Activated CD4-positive, alpha-beta T cell treated with anti-CD3 and anti-CD28 coated beads for 36 hours (primary cell): ENCODE measurements at regions not wholly inside any gene's neighbourhood (a gene's known extent, or its start where the extent isn't known, plus 50 kb on each side); places are given as distances from the start of the nearest gene placed in this dataset.
A peak's percentile ranks its signal among the peaks of the same experiment; 100 is the strongest.

Experiments
- ATAC-seq: fragments of 200-7000 bp; cut with Tn5 transposase; one replicate; pipeline ENCODE4 v1.10.0; 2021; ENCODE audit warnings: mild to moderate bottlenecking, moderate library complexity
- CTCF ChIA-PET: fragments of 350-600 bp; sonication (Branson Sonifier 250); formaldehyde crosslinking; loops from one replicate; lab custom pipeline; 2021; ENCODE audit warnings: antibody characterized with exemption; lab: Charles Lee
- POLR2A ChIA-PET: fragments of 350-600 bp; sonication (Branson Sonifier 250); formaldehyde crosslinking; loops from one replicate; lab custom pipeline; 2021; ENCODE audit warnings: antibody characterized with exemption, inconsistent platforms; lab: Charles Lee
- DNase-seq: peaks from one replicate; pipeline ENCODE4 v3.0.0-alpha.2; 2020
- H3K27ac Mint-ChIP-seq: one replicate; pipeline ENCODE4 v1.8.0; 2021; ENCODE audit warnings: mixed read lengths
- H3K27me3 Mint-ChIP-seq: one replicate; pipeline ENCODE4 v1.8.0; 2021; ENCODE audit warnings: mixed read lengths
- H3K36me3 Mint-ChIP-seq: one replicate; pipeline ENCODE4 v1.8.0; 2021; ENCODE audit warnings: low read depth, mixed read lengths
- H3K4me1 Mint-ChIP-seq: one replicate; pipeline ENCODE4 v1.8.0; 2021; ENCODE audit warnings: mixed read lengths
- H3K4me3 Mint-ChIP-seq: one replicate; pipeline ENCODE4 v1.8.0; 2021; ENCODE audit warnings: mild to moderate bottlenecking, moderate library complexity, mixed read lengths
- H3K9me3 Mint-ChIP-seq: one replicate; pipeline ENCODE4 v1.8.0; 2021; ENCODE audit warnings: low read depth, mixed read lengths
- intact Hi-C, 2 experiments: fragments of 100-400 bp; cut with DNase I in 1 of 2; cut with micrococcal nuclease in 1 of 2; formaldehyde crosslinking; loops; one replicate each; pipeline versions ENCODE4 v1.14.2 to v1.15.1; 2022 to 2024; cut with DNase I, micrococcal nuclease

GRCh38 chr7:34497153-34497777, 160.8 kb upstream of the NPSR1 start:
- H3K9me3 Mint-ChIP-seq: no peaks in the 10 kb centered on the region
- no peaks in the 10 kb centered on the region for H3K4me1 Mint-ChIP-seq
- ATAC-seq (no peak), DNase-seq (peak; percentile 4)
- CTCF ChIA-PET: no interaction called here
- POLR2A ChIA-PET: no interaction called here
- intact Hi-C loops: no loop called here
- no peaks in the 10 kb centered on the region for H3K27me3 Mint-ChIP-seq
- H3K27ac Mint-ChIP-seq: no peak overlapping the region
- H3K36me3 Mint-ChIP-seq: no peaks in the 10 kb centered on the region
- no peak overlapping the region for H3K4me3 Mint-ChIP-seq

- no peak overlapping the region for H3K4me3 Mint-ChIP-seq
- POLR2A ChIA-PET: no interaction called here
- CTCF ChIA-PET: interaction anchor here (0.6 to 1.4 kb wide), 2 partner anchors 12 to 28 kb away, joined by 3 read pairs; no protein-coding TSS in a partner anchor
Measured at GRCh38 chr7:34501156-34501555, 156.9 kb upstream of the NPSR1 start.

GRCh38 chr7:34507191-34507590, 150.8 kb upstream of the NPSR1 start:
- ChIA-PET CTCF (no interaction called here), POLR2A (no interaction called here)
- H3K27ac Mint-ChIP-seq: no peak overlapping the region
- ATAC-seq: no peak
- no peak for DNase-seq
- no peaks in the 10 kb centered on the region for H3K27me3 Mint-ChIP-seq
- no peak overlapping the region for H3K4me3 Mint-ChIP-seq
- peaks cover 2% of the 10 kb centered on the region for H3K9me3 Mint-ChIP-seq
- intact Hi-C loops: no loop called here
- no peaks in the 10 kb centered on the region for H3K4me1 Mint-ChIP-seq
- H3K36me3 Mint-ChIP-seq: no peaks in the 10 kb centered on the region

More at GRCh38 chr7:34501156-34501555, 156.9 kb upstream of the NPSR1 start:
- ATAC-seq: no peak
- Mint-ChIP-seq H3K4me1 (no peaks in the 10 kb centered on the region), H3K27ac (no peak overlapping the region), H3K36me3 (no peaks in the 10 kb centered on the region), H3K9me3 (no peaks in the 10 kb centered on the region), H3K27me3 (no peaks in the 10 kb centered on the region)
- no peak for DNase-seq
- intact Hi-C loops: no loop called here

DNA sequence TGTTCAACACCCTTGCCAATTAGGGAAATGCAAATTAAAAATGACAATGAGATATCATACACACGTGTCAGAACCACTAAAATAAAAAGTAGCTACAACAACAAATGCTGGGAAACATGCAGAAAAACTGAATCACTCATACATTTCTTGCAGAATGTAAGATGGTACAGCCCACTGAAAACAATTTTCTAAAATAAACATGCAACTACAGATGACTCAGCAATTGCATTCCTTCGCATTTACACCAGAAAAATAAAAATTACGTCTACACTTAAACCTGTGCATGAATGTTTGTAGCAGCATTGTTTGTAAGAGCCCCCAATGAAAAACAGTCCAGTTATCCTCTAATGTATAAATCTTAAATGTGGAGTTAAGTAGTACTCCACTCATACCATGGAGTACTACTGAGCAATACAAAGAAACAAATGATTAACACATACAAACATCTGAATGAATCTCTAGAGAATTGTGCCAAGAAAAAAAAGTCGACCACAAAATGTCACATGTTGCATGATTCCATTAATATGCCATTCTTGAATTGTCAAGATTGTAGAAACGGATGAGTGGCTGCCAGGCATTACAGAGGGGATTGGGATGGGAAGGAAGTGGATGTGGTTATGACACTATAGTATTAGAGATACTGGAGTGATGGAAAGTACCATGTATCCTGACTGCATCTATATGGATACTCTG, 134.6 kb upstream of the NPSR1 start:
- Mint-ChIP-seq H3K4me3 (no peak overlapping the region), H3K4me1 (no peaks in the 10 kb centered on the region), H3K27me3 (no peaks in the 10 kb centered on the region), H3K36me3 (no peaks in the 10 kb centered on the region), H3K27ac (no peak overlapping the region), H3K9me3 (peaks cover 12% of the 10 kb centered on the region)
- ChIA-PET POLR2A (no interaction called here), CTCF (no interaction called here)
- DNase-seq (no peak), ATAC-seq (no peak)
- intact Hi-C loops: no loop called here

- no peak for ATAC-seq
- Mint-ChIP-seq H3K4me3 (no peak overlapping the region), H3K4me1 (no peaks in the 10 kb centered on the region), H3K27ac (no peak overlapping the region), H3K27me3 (no peaks in the 10 kb centered on the region), H3K36me3 (no peaks in the 10 kb centered on the region), H3K9me3 (peaks cover 5% of the 10 kb centered on the region)
- ChIA-PET CTCF (no interaction called here), POLR2A (no interaction called here)
- DNase-seq: no peak
- intact Hi-C loops: no loop called here
Measured at GRCh38 chr7:34530259-34530658, 127.8 kb upstream of the NPSR1 start.

DNA sequence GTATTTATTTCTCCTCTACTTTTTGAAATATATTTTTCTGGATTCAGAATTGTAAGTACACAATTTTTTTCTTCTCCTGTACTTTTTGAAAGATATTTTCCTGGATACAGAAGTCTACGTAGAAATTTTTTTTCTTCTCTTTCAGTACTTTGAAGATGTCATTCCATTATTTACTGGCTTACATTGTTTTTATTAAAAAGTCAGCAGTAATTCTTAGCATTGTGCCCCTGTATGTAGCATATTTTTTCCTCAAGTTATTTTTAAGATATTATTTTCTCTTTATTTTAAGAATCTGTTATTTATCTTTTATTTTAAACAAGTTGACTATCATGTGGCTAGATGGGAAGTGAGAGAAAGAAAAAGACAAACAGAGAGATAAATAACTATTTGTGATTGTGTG, 119.0 kb upstream of the NPSR1 start:
- ChIA-PET CTCF (no interaction called here), POLR2A (no interaction called here)
- H3K36me3 Mint-ChIP-seq: no peaks in the 10 kb centered on the region
- H3K9me3 Mint-ChIP-seq: peaks cover 15% of the 10 kb centered on the region
- H3K4me1 Mint-ChIP-seq: no peaks in the 10 kb centered on the region
- DNase-seq (no peak), ATAC-seq (no peak)
- intact Hi-C loops: no loop called here
- H3K4me3 Mint-ChIP-seq: no peak overlapping the region
- no peak overlapping the region for H3K27ac Mint-ChIP-seq
- no peaks in the 10 kb centered on the region for H3K27me3 Mint-ChIP-seq

DNA sequence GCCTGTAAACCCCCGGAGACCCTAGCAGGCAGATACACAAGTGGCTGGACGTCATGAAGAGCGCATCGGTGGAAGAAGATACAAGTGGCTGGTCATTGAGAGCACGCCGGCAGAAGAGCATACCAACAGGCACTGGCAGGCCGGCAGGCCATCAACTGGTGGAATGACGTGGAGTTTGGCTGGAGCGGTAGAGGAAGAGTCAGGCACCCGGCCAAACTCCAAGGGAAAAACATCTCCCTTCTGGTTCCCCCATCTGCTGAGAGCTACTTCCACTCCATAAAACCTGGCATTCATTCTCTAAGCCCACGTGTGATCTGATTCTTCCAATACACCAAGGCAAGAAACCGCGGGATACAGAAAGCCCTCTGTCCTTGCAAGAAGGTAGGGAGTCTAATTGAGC, 113.4 kb upstream of the NPSR1 start:
- H3K4me1 Mint-ChIP-seq: no peaks in the 10 kb centered on the region
- POLR2A ChIA-PET: no interaction called here

GRCh38 chr7:34550996-34551395, 107.0 kb upstream of the NPSR1 start:
- ATAC-seq: no peak
- H3K27me3 Mint-ChIP-seq: no peaks in the 10 kb centered on the region
- intact Hi-C loops: no loop called here
- no peaks in the 10 kb centered on the region for H3K36me3 Mint-ChIP-seq
- no peak overlapping the region for H3K27ac Mint-ChIP-seq
- no peaks in the 10 kb centered on the region for H3K4me1 Mint-ChIP-seq
- no peak for DNase-seq
- no peak overlapping the region for H3K4me3 Mint-ChIP-seq
- CTCF ChIA-PET: no interaction called here
- peaks cover 22% of the 10 kb centered on the region for H3K9me3 Mint-ChIP-seq
- POLR2A ChIA-PET: interaction anchor here (0.6 kb wide), 1 partner anchor 113 kb away, joined by 5 read pairs; no protein-coding TSS in a partner anchor

More for the DNA sequence above, 113.4 kb upstream of the NPSR1 start:
- Mint-ChIP-seq H3K27ac (no peak overlapping the region), H3K36me3 (no peaks in the 10 kb centered on the region), H3K27me3 (no peaks in the 10 kb centered on the region), H3K4me3 (no peak overlapping the region), H3K9me3 (peaks cover 26% of the 10 kb centered on the region)
- CTCF ChIA-PET: no interaction called here
- DNase-seq: no peak
- ATAC-seq: no peak
- intact Hi-C loops: no loop called here

DNA sequence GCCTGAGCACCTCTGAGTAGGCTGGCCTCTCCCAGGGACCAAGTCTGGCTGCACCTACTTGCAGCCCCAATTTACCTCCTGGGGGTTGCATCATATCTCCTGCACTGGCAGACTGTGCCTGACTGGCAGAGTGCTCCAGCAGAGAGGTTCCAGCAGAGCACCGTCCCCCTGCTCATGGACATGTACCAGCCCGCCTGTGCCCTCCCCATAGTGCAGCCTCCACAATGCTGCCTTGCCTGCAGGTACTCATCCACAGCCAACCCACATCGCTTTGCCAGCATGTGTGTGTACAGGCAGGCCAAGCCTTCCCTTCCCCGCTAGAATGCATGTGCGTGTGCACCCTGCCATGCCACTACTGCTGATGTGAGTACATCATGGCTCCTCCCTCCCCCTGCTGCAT, 105.5 kb upstream of the NPSR1 start:
- POLR2A ChIA-PET: no interaction called here
- H3K4me1 Mint-ChIP-seq: no peaks in the 10 kb centered on the region
- CTCF ChIA-PET: no interaction called here
- no peak overlapping the region for H3K4me3 Mint-ChIP-seq
- intact Hi-C loops: no loop called here
- no peaks in the 10 kb centered on the region for H3K27me3 Mint-ChIP-seq
- peaks cover 27% of the 10 kb centered on the region for H3K9me3 Mint-ChIP-seq
- no peak for DNase-seq
- no peaks in the 10 kb centered on the region for H3K36me3 Mint-ChIP-seq
- ATAC-seq: no peak
- no peak overlapping the region for H3K27ac Mint-ChIP-seq

DNA sequence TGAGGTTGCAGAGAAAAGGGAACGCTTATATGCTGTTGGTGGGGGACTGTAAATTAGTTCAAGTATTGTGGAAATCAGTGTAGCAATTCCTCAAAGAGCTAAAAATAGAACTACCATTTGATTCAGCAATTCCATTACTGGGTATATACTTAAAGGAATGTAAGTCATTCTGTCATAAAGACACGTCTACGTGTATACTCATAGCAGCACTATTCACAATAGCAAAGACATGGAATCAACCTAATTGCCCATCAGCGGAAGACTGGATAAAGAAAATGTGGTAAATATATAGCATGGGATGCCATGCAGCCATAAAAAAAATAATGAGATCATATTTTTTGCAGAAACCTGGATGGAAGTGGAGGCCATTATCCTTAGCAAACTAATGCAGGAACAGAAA, 100.0 kb upstream of the NPSR1 start:
- no peak for ATAC-seq
- Mint-ChIP-seq H3K27ac (no peak overlapping the region), H3K9me3 (peaks cover 15% of the 10 kb centered on the region), H3K4me3 (no peak overlapping the region), H3K4me1 (no peaks in the 10 kb centered on the region), H3K36me3 (no peaks in the 10 kb centered on the region), H3K27me3 (no peaks in the 10 kb centered on the region)
- intact Hi-C loops: no loop called here
- CTCF ChIA-PET: no interaction called here
- no peak for DNase-seq
- POLR2A ChIA-PET: no interaction called here

GRCh38 chr7:34564091-34564490, 93.9 kb upstream of the NPSR1 start:
- DNase-seq: no peak
- Mint-ChIP-seq H3K9me3 (no peaks in the 10 kb centered on the region), H3K27ac (no peak overlapping the region), H3K4me3 (no peak overlapping the region), H3K27me3 (no peaks in the 10 kb centered on the region), H3K4me1 (no peaks in the 10 kb centered on the region), H3K36me3 (no peaks in the 10 kb centered on the region)
- ChIA-PET CTCF (no interaction called here), POLR2A (no interaction called here)
- intact Hi-C loops: no loop called here
- ATAC-seq: no peak

GRCh38 chr7:34567906-34568305, 90.1 kb upstream of the NPSR1 start:
- no peaks in the 10 kb centered on the region for H3K4me1 Mint-ChIP-seq
- H3K27ac Mint-ChIP-seq: no peak overlapping the region
- ATAC-seq (no peak), DNase-seq (no peak)
- CTCF ChIA-PET: no interaction called here
- POLR2A ChIA-PET: no interaction called here
- no peak overlapping the region for H3K4me3 Mint-ChIP-seq
- no peaks in the 10 kb centered on the region for H3K27me3 Mint-ChIP-seq
- no peaks in the 10 kb centered on the region for H3K9me3 Mint-ChIP-seq
- no peaks in the 10 kb centered on the region for H3K36me3 Mint-ChIP-seq
- intact Hi-C loops: no loop called here
